IMR-90 (cell line): ENCODE measurements at regions not wholly inside any gene's neighbourhood (a gene's known extent, or its start where the extent isn't known, plus 50 kb on each side); places are given as distances from the start of the nearest gene placed in this dataset.

Experiments used
- ATAC-seq: fragments of 200-7000 bp; cut with Tn5 transposase; 2 replicates; pipeline ENCODE4 v1.9.1; 2020; ENCODE audit warnings: low read depth, mild to moderate bottlenecking, moderate library complexity
- BruUV-seq: library from RNA; stranded (reverse); fragments of 400-500 nt; replicated peaks from 2 replicates; lab custom pipeline; 2021; lab: Mats Ljungman, UMichigan
- CTCF ChIA-PET: fragments of 300-600 bp; formaldehyde crosslinking; extraction: SDS; loops from one replicate; lab custom pipeline; 2021; ENCODE audit warnings: antibody characterized with exemption; lab: Yijun Ruan, JAX
- POLR2A ChIA-PET: fragments of 300-600 bp; sonication (Branson Sonifier 250); formaldehyde crosslinking; loops from one replicate; lab custom pipeline; 2022; ENCODE audit warnings: antibody characterized with exemption; ENCODE audit not compliant: unreplicated experiment; lab: Charles Lee
- DNase-seq: peaks from one replicate; pipeline ENCODE4 v3.0.0; 2013
- H2AFZ ChIP-seq: replicated peaks from 2 replicates; pipeline ENCODE3; 2013; ENCODE audit warnings: low read length, mild to moderate bottlenecking; ENCODE audit not compliant: poor library complexity
- H2AK5ac ChIP-seq: 2 replicates; pipeline ENCODE4 v1.6.1; 2013; ENCODE audit warnings: low read depth, low read length, inconsistent platforms
- H2AK9ac ChIP-seq: replicated peaks from 2 replicates; pipeline ENCODE3; 2013; ENCODE audit warnings: mild to moderate bottlenecking, low read depth, low read length, moderate library complexity; ENCODE audit not compliant: poor library complexity
- H2BK120ac ChIP-seq: 2 replicates; pipeline ENCODE4 v1.6.1; 2013; ENCODE audit warnings: low read depth, low read length, inconsistent platforms
- H2BK15ac ChIP-seq: 3 replicates; pipeline ENCODE4 v1.6.1; 2013; ENCODE audit warnings: low read depth, low read length, inconsistent platforms
- H2BK20ac ChIP-seq: 2 replicates; pipeline ENCODE4 v1.6.1; 2013; ENCODE audit warnings: low read depth, mild to moderate bottlenecking, inconsistent platforms, low read length, moderate library complexity
- H2BK5ac ChIP-seq: 2 replicates; pipeline ENCODE4 v1.6.1; 2013; ENCODE audit warnings: mild to moderate bottlenecking, low read depth, low read length, inconsistent platforms; ENCODE audit not compliant: poor library complexity, severe bottlenecking
- H3K14ac ChIP-seq: replicated peaks from 2 replicates; pipeline ENCODE4 v1.6.1; 2013; ENCODE audit warnings: low read depth, low read length, inconsistent platforms
- H3K18ac ChIP-seq: 2 replicates; pipeline ENCODE4 v1.6.1; 2013; ENCODE audit warnings: low read depth, low read length, control low read depth
- H3K23ac ChIP-seq: 2 replicates; pipeline ENCODE4 v1.6.1; 2013; ENCODE audit warnings: low read depth, low read length, inconsistent platforms
- H3K27ac ChIP-seq: 2 replicates; pipeline ENCODE4 v1.5.1; 2013; ENCODE audit warnings: mild to moderate bottlenecking, control low read depth, low read length; ENCODE audit not compliant: insufficient read depth
- H3K27me3 ChIP-seq: 2 replicates; pipeline ENCODE4 v1.6.1; 2013; ENCODE audit warnings: low read length; ENCODE audit not compliant: control insufficient read depth, insufficient read depth
- H3K36me3 ChIP-seq: 2 replicates; pipeline ENCODE4 v1.6.1; 2013; ENCODE audit warnings: low read length, mixed read lengths; ENCODE audit not compliant: control insufficient read depth, insufficient read depth
- H3K4ac ChIP-seq: 2 replicates; pipeline ENCODE4 v1.6.1; 2013; ENCODE audit warnings: low read depth, low read length, inconsistent platforms
- H3K4me1 ChIP-seq: 2 replicates; pipeline ENCODE4 v1.6.1; 2013; ENCODE audit warnings: low read length, mixed read lengths; ENCODE audit not compliant: control insufficient read depth, insufficient read depth
- H3K4me2 ChIP-seq: 2 replicates; pipeline ENCODE4 v1.6.1; 2013; ENCODE audit warnings: low read depth, mild to moderate bottlenecking, control low read depth, low read length, moderate library complexity
- H3K4me3 ChIP-seq: 2 replicates; pipeline ENCODE4 v1.5.1; 2013; ENCODE audit warnings: low read depth, mild to moderate bottlenecking, control low read depth, low read length, moderate library complexity; ENCODE audit not compliant: insufficient read depth
- H3K56ac ChIP-seq: 2 replicates; pipeline ENCODE4 v1.6.1; 2013; ENCODE audit warnings: low read length, inconsistent platforms; ENCODE audit not compliant: insufficient read depth; ENCODE audit errors: extremely low read depth
- H3K79me1 ChIP-seq, 2 experiments: 2 replicates each; pipeline ENCODE4 v1.6.1; 2013; ENCODE audit warnings: low read length in 2 of 2, inconsistent platforms in 1 of 2, low read depth in 1 of 2
- H3K9ac ChIP-seq: 2 replicates; pipeline ENCODE4 v1.6.1; 2013; ENCODE audit warnings: low read depth, low read length, control low read depth
- H3K9me1 ChIP-seq: 2 replicates; pipeline ENCODE4 v1.6.1; 2013; ENCODE audit warnings: low read length, inconsistent platforms; ENCODE audit not compliant: insufficient read depth
- H3K9me3 ChIP-seq: 2 replicates; pipeline ENCODE4 v1.6.1; 2013; ENCODE audit warnings: low read length; ENCODE audit not compliant: control insufficient read depth, insufficient read depth
- H4K20me1 ChIP-seq: 2 replicates; pipeline ENCODE4 v1.6.1; 2013; ENCODE audit warnings: low read length, inconsistent platforms; ENCODE audit not compliant: insufficient read depth
- H4K5ac ChIP-seq: 2 replicates; pipeline ENCODE4 v1.6.1; 2013; ENCODE audit warnings: mild to moderate bottlenecking, low read depth, low read length, control low read depth
- H4K8ac ChIP-seq, 2 experiments: 2 replicates each; pipeline ENCODE4 v1.6.1; 2013; ENCODE audit warnings: low read depth in 2 of 2, low read length in 2 of 2, control low read depth in 1 of 2, inconsistent platforms in 1 of 2
- H4K91ac ChIP-seq: 2 replicates; pipeline ENCODE4 v1.6.1; 2013; ENCODE audit warnings: low read depth, low read length, inconsistent platforms; ENCODE audit not compliant: insufficient read depth
- BHLHE40 ChIP-seq: fragments of 150-350 bp; IDR thresholded peaks from 2 replicates; pipeline ENCODE4 v1.6.1; 2016; ENCODE audit warnings: mild to moderate bottlenecking, low read depth, low read length
- CEBPB ChIP-seq: IDR thresholded peaks from 2 replicates; pipeline ENCODE4 v1.6.1; 2012; ENCODE audit warnings: low read depth, low read length, improper control_type of control experiment
- CHD1 ChIP-seq: IDR thresholded peaks from 2 replicates; pipeline ENCODE4 v1.6.1; 2012; ENCODE audit warnings: low read depth, low read length, improper control_type of control experiment
- FOS ChIP-seq: fragments of 150-350 bp; IDR thresholded peaks from 2 replicates; pipeline ENCODE4 v1.6.1; 2016; ENCODE audit warnings: low read depth, low read length
- MAZ ChIP-seq: IDR thresholded peaks from 2 replicates; pipeline ENCODE4 v1.6.1; 2012; ENCODE audit warnings: low read depth, mild to moderate bottlenecking, low read length, improper control_type of control experiment, moderate library complexity, borderline replicate concordance
- MXI1 ChIP-seq: IDR thresholded peaks from 2 replicates; pipeline ENCODE4 v1.6.1; 2012; ENCODE audit warnings: low read depth, mild to moderate bottlenecking, low read length, moderate library complexity, borderline replicate concordance
- RAD21 ChIP-seq: IDR thresholded peaks from 2 replicates; pipeline ENCODE4 v1.6.1; 2012; ENCODE audit warnings: low read length, improper control_type of control experiment
- SMC3 ChIP-seq: fragments of 150-350 bp; IDR thresholded peaks from 2 replicates; pipeline ENCODE4 v1.6.1; 2016; ENCODE audit warnings: low read depth, mild to moderate bottlenecking, antibody characterized with exemption, low read length, moderate library complexity
- WGBS, 2 experiments: methylation state at CpG; one replicate each; pipeline versions ENCODE4 v1.1.5 to v1.1.7; 2013; ENCODE audit warnings: missing lambda C conversion rate in 2 of 2; ENCODE audit not compliant: insufficient read length in 1 of 2; ENCODE audit errors: extremely low coverage in 2 of 2; 5-methylcytosine and 5-hydroxymethylcytosine counted together
- dilution Hi-C: fragments of 300-500 bp; cut with HindIII; formaldehyde crosslinking; loops from one replicate; pipeline ENCODE4 v1.14.3; 2018; ENCODE audit warnings: low sequenced_read_pairs; ENCODE audit not compliant: unreplicated experiment
- in situ Hi-C: fragments of 300-500 bp; cut with MboI; formaldehyde crosslinking; loops from 3 replicates; pipeline ENCODE4 v1.14.3; 2019; ENCODE audit warnings: low sequenced_read_pairs, inconsistent platforms, mixed read lengths
- intact Hi-C: fragments of 100-400 bp; cut with micrococcal nuclease; formaldehyde crosslinking; loops from 2 replicates; pipeline ENCODE4 v1.10.0; 2022
- TF ChIP-seq, protein P1 (sequence below): fragments of 150-350 bp; IDR thresholded peaks from 2 replicates; pipeline ENCODE4 v1.6.1; 2016; ENCODE audit warnings: low read depth, mild to moderate bottlenecking, low read length, moderate library complexity, borderline replicate concordance
- TF ChIP-seq, protein P2 (sequence below): fragments of 150-350 bp; IDR thresholded peaks from 2 replicates; pipeline ENCODE4 v1.6.1; 2017; ENCODE audit warnings: mild to moderate bottlenecking, antibody characterized with exemption, low read length, low read depth

DNA sequence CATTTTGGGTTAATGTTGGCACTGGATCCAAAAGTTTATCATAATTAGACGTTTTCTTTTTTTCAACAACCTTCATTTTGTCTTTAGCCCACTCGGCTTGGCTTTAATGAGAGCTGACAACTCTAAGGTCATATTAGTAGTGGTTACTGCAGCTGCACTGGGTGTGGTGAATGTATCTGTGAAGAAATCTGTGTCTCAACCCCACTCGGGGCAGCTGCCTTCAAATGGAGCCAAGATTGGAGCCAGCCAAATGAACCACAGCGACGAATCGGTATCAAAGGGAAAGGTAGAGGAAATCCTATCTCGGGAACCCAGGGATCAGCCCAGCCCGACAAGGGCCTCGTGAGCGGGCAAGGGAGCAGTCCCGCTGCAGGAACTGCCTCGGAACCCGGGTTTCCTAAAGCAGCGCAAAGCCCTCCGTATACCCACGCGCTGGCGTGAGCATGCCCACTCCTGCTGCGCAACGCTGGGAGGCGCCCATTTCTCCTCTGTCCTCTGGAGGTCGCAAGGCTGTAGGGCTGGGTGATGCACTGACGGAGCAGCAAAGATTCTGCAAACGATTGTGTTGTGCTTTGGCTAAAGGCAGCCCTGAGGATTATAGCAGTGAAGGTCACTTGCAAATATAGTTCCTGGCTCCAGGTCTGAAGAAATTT, 98.7 kb upstream of the MBL2 start:
- H3K9me1 ChIP-seq = no peaks in the 10 kb centered on the region
- H3K36me3 ChIP-seq = no peaks in the 10 kb centered on the region
- DNase-seq = no peak
- H3K27me3 ChIP-seq = peaks cover 2% of the 10 kb centered on the region; the same call in 1 of the 2 replicates
- no peak overlapping the region for H4K8ac ChIP-seq
- ChIA-PET POLR2A (no interaction called here), CTCF (no interaction called here)
- dilution Hi-C loops = no loop called here
- H4K20me1 ChIP-seq = no peaks in the 10 kb centered on the region
- intact Hi-C loops = no loop called here
- 72% methylated on average over 8 of the region's 24 CpGs; no CpG with 5 or more reads in 1 of the 2 experiments for WGBS, 2 experiments
- H3K23ac ChIP-seq = no peak overlapping the region
- TF ChIP-seq, protein P1, sequence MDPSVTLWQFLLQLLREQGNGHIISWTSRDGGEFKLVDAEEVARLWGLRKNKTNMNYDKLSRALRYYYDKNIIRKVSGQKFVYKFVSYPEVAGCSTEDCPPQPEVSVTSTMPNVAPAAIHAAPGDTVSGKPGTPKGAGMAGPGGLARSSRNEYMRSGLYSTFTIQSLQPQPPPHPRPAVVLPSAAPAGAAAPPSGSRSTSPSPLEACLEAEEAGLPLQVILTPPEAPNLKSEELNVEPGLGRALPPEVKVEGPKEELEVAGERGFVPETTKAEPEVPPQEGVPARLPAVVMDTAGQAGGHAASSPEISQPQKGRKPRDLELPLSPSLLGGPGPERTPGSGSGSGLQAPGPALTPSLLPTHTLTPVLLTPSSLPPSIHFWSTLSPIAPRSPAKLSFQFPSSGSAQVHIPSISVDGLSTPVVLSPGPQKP = no peak
- no peak for TF ChIP-seq SMC3
- no peak for TF ChIP-seq BHLHE40
- no peak for TF ChIP-seq CEBPB
- no peak for TF ChIP-seq FOS
- no peak for TF ChIP-seq MXI1
- no peak for TF ChIP-seq MAZ
- no peak for TF ChIP-seq RAD21
- TF ChIP-seq, protein P2, sequence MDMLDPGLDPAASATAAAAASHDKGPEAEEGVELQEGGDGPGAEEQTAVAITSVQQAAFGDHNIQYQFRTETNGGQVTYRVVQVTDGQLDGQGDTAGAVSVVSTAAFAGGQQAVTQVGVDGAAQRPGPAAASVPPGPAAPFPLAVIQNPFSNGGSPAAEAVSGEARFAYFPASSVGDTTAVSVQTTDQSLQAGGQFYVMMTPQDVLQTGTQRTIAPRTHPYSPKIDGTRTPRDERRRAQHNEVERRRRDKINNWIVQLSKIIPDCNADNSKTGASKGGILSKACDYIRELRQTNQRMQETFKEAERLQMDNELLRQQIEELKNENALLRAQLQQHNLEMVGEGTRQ = no peak
- TF ChIP-seq CHD1 = no peak
- no peak for ATAC-seq
- no peak overlapping the region for H2AK9ac ChIP-seq
- H2BK120ac ChIP-seq = no peak overlapping the region
- H4K5ac ChIP-seq = no peak overlapping the region
- no peak overlapping the region for H2AFZ ChIP-seq
- H3K4me2 ChIP-seq = no peak overlapping the region
- no peak overlapping the region for H2BK15ac ChIP-seq
- H2BK20ac ChIP-seq = no peak overlapping the region
- no TSS peak for BruUV-seq
- H3K4ac ChIP-seq = no peak overlapping the region
- H3K9ac ChIP-seq = no peak overlapping the region
- in situ Hi-C loops = no loop called here
- H3K18ac ChIP-seq = no peak overlapping the region
- no peaks in the 10 kb centered on the region; the same call in 1 of the 2 replicates for H3K9me3 ChIP-seq
- H3K14ac ChIP-seq = no peak overlapping the region
- H3K4me3 ChIP-seq = no peak overlapping the region
- H3K4me1 ChIP-seq = no peaks in the 10 kb centered on the region
- no peak overlapping the region for H4K91ac ChIP-seq
- H3K27ac ChIP-seq = no peak overlapping the region
- no peak overlapping the region for H2AK5ac ChIP-seq
- H3K79me1 ChIP-seq = no peaks in the 10 kb centered on the region
- H2BK5ac ChIP-seq = no peak overlapping the region
- no peak overlapping the region for H3K56ac ChIP-seq
